Endothelial cell of umbilical vein (primary cell): ENCODE measurements at regions not wholly inside any gene's neighbourhood (a gene's known extent, or its start where the extent isn't known, plus 50 kb on each side); places are given as distances from the start of the nearest gene placed in this dataset.

Experiments used
- BruUV-seq: library from RNA; stranded (reverse); fragments of 400-500 nt; replicated peaks from 2 replicates; lab custom pipeline; 2021; lab: Mats Ljungman, UMichigan
- CTCF ChIA-PET: fragments of 300-600, 350-600 bp; sonication (Branson Sonifier 250); formaldehyde crosslinking; loops from one replicate; lab custom pipeline; 2021; ENCODE audit warnings: antibody characterized with exemption, inconsistent platforms; lab: Charles Lee
- POLR2A ChIA-PET: fragments of 300-600, 350-600 bp; sonication (Branson Sonifier 250); formaldehyde crosslinking; loops from one replicate; lab custom pipeline; 2021; ENCODE audit warnings: antibody characterized with exemption, inconsistent platforms; lab: Charles Lee
- DNase-seq: peaks from one replicate; pipeline ENCODE4 v3.0.0-alpha.2; 2011; ENCODE audit warnings: low read depth, low spot score
- FAIRE-seq: peaks from 2 replicates; lab custom pipeline; 2011; peaks lifted over from hg19 to GRCh38; lab: Jason Lieb, UNC
- H2AFZ ChIP-seq: 2 replicates; pipeline ENCODE4 v1.6.0; 2012; ENCODE audit warnings: low read depth, low read length, control low read depth, inconsistent platforms
- H3K27ac ChIP-seq: 2 replicates; pipeline ENCODE4 v1.5.1; 2011; ENCODE audit warnings: low read depth, mild to moderate bottlenecking, control low read depth, low read length, moderate library complexity; ENCODE audit not compliant: insufficient read depth
- H3K27me3 ChIP-seq, 2 experiments: 2 replicates each; pipeline versions ENCODE4 v1.6.0 to v1.6.1; 2011; ENCODE audit warnings: low read length in 2 of 2, mixed read lengths in 1 of 2; ENCODE audit not compliant: control insufficient read depth in 2 of 2, insufficient read depth in 2 of 2
- H3K36me3 ChIP-seq, 2 experiments: 2 replicates in 1 of 2; 3 replicates in 1 of 2; pipeline ENCODE4 v1.5.1; 2011; ENCODE audit warnings: low read length in 2 of 2, mild to moderate bottlenecking in 1 of 2, moderate library complexity in 1 of 2; ENCODE audit not compliant: control insufficient read depth in 2 of 2, insufficient read depth in 2 of 2; ENCODE audit errors: extremely low read depth in 1 of 2
- H3K4me1 ChIP-seq: 3 replicates; pipeline ENCODE4 v1.5.1; 2011; ENCODE audit warnings: mild to moderate bottlenecking, low read length; ENCODE audit not compliant: control insufficient read depth, insufficient read depth; ENCODE audit errors: extremely low read depth
- H3K4me2 ChIP-seq: 2 replicates; pipeline ENCODE4 v1.6.1; 2011; ENCODE audit warnings: low read length, control low read depth, mixed read lengths; ENCODE audit not compliant: insufficient read depth
- H3K4me3 ChIP-seq, 3 experiments: fragments of 200-600 bp in 1 of 3; sonication (generic), shearing (Covaris generic) in 1 of 3; replicated peaks in 1 of 3; 2 replicates each; pipeline ENCODE4 v1.5.1; 2011 to 2016; ENCODE audit warnings: control low read depth in 3 of 3, low read length in 3 of 3, mild to moderate bottlenecking in 2 of 3, inconsistent platforms in 1 of 3, low read depth in 1 of 3, moderate library complexity in 1 of 3; ENCODE audit not compliant: insufficient read depth in 1 of 3
- H3K79me2 ChIP-seq: 2 replicates; pipeline ENCODE4 v1.6.0; 2012; ENCODE audit warnings: low read length, inconsistent platforms; ENCODE audit not compliant: control insufficient read depth, insufficient read depth
- H3K9ac ChIP-seq: replicated peaks from 2 replicates; pipeline ENCODE3; 2011; ENCODE audit warnings: low read length, control low read depth; ENCODE audit not compliant: insufficient read depth; ENCODE audit errors: extremely low read depth
- H3K9me1 ChIP-seq: replicated peaks from 3 replicates; pipeline ENCODE4 v1.6.0; 2011; ENCODE audit warnings: mild to moderate bottlenecking, low read length; ENCODE audit not compliant: control insufficient read depth, insufficient read depth; ENCODE audit errors: extremely low read depth
- H3K9me3 ChIP-seq: replicated peaks from 2 replicates; pipeline ENCODE4 v1.5.1; 2012; ENCODE audit warnings: low read length, inconsistent platforms; ENCODE audit not compliant: control insufficient read depth, insufficient read depth
- H4K20me1 ChIP-seq: replicated peaks from 2 replicates; pipeline ENCODE3; 2011; ENCODE audit warnings: mild to moderate bottlenecking, low read length; ENCODE audit not compliant: control insufficient read depth, insufficient read depth; ENCODE audit errors: extremely low read depth
- EZH2 ChIP-seq: IDR thresholded peaks from 2 replicates; pipeline ENCODE4 v1.6.1; 2012; ENCODE audit warnings: borderline replicate concordance, low read depth, mild to moderate bottlenecking, moderate library complexity, low read length, inconsistent platforms; ENCODE audit not compliant: severe bottlenecking
- FOS ChIP-seq: IDR thresholded peaks from 2 replicates; pipeline ENCODE4 v1.6.1; 2011; ENCODE audit warnings: mild to moderate bottlenecking, low read length, moderate library complexity, borderline replicate concordance; ENCODE audit not compliant: insufficient read depth
- GATA2 ChIP-seq: IDR thresholded peaks from 2 replicates; pipeline ENCODE4 v1.7.0; 2011; ENCODE audit warnings: low read depth, mild to moderate bottlenecking, moderate library complexity, mixed read lengths, low read length; ENCODE audit not compliant: insufficient read length, insufficient read depth
- JUN ChIP-seq: IDR thresholded peaks from 2 replicates; pipeline ENCODE4 v1.6.1; 2011; ENCODE audit warnings: borderline replicate concordance, low read depth; ENCODE audit not compliant: insufficient read length, insufficient read depth
- MAX ChIP-seq: IDR thresholded peaks from 2 replicates; pipeline ENCODE4 v1.6.1; 2011; ENCODE audit not compliant: insufficient read depth, insufficient read length
- MYC ChIP-seq: IDR thresholded peaks from one replicate; pipeline ENCODE4 v1.6.1; 2011; ENCODE audit warnings: mild to moderate bottlenecking, low read depth, low read length
- POLR2A ChIP-seq: IDR thresholded peaks from 2 replicates; pipeline ENCODE4 v1.6.1; 2012; ENCODE audit warnings: low read depth, mild to moderate bottlenecking, control low read depth, low read length
- POLR2AphosphoS5 ChIP-seq: IDR thresholded peaks from 2 replicates; pipeline ENCODE4 v1.6.1; 2012; ENCODE audit warnings: low read depth, mild to moderate bottlenecking, control low read depth, low read length, moderate library complexity; ENCODE audit not compliant: insufficient read depth
- dilution Hi-C: fragments of 300-500 bp; cut with MboI; formaldehyde crosslinking; loops from one replicate; pipeline ENCODE4 v1.15.0; 2019; ENCODE audit warnings: low sequenced_read_pairs; ENCODE audit not compliant: extremely low pct_ligation_motif_present
- intact Hi-C: fragments of 100-400 bp; cut with micrococcal nuclease; formaldehyde crosslinking; loops from one replicate; pipeline ENCODE4 v1.10.0; 2022
- TF ChIP-seq, protein P1 (sequence below), 2 donors: IDR thresholded peaks; 1 replicate in 1 of 2; 2 replicates in 1 of 2; pipeline ENCODE4 v1.5.1; 2011; ENCODE audit warnings: low read length in 2 of 2, mild to moderate bottlenecking in 2 of 2, moderate library complexity in 2 of 2, control low read depth in 1 of 2, inconsistent platforms in 1 of 2, low read depth in 1 of 2; ENCODE audit not compliant: insufficient read depth in 1 of 2; ENCODE audit errors: extremely low read depth in 1 of 2

- Histone ChIP-seq H4K20me1 (no peaks in the 10 kb centered on the region), H2AFZ (no peak overlapping the region), H3K9ac (no peak overlapping the region), H3K27me3 (no peaks in the 10 kb centered on the region), H3K27ac (no peak overlapping the region), H3K36me3 (no peaks in the 10 kb centered on the region), H3K4me2 (no peak overlapping the region), H3K9me1 (no peaks in the 10 kb centered on the region), H3K4me3 (no peak overlapping the region), H3K9me3 (no peaks in the 10 kb centered on the region), H3K79me2 (no peaks in the 10 kb centered on the region), H3K4me1 (no peaks in the 10 kb centered on the region)
- BruUV-seq: no TSS peak
- no peak for FAIRE-seq
- dilution Hi-C loops: no loop called here
- intact Hi-C loops: no loop called here
- ChIA-PET CTCF (no interaction called here), POLR2A (no interaction called here)
- no peak for DNase-seq
- TF ChIP-seq MAX (no peak), EZH2 (no peak), POLR2A (no peak), MYC (no peak), POLR2AphosphoS5 (no peak), GATA2 (no peak), FOS (no peak), JUN (no peak)
- TF ChIP-seq, protein P1, sequence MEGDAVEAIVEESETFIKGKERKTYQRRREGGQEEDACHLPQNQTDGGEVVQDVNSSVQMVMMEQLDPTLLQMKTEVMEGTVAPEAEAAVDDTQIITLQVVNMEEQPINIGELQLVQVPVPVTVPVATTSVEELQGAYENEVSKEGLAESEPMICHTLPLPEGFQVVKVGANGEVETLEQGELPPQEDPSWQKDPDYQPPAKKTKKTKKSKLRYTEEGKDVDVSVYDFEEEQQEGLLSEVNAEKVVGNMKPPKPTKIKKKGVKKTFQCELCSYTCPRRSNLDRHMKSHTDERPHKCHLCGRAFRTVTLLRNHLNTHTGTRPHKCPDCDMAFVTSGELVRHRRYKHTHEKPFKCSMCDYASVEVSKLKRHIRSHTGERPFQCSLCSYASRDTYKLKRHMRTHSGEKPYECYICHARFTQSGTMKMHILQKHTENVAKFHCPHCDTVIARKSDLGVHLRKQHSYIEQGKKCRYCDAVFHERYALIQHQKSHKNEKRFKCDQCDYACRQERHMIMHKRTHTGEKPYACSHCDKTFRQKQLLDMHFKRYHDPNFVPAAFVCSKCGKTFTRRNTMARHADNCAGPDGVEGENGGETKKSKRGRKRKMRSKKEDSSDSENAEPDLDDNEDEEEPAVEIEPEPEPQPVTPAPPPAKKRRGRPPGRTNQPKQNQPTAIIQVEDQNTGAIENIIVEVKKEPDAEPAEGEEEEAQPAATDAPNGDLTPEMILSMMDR (IDR thresholded peaks at IDR 0.05; ENCODE audit: extremely low read depth in 1 of 2, insufficient read depth in 1 of 2, low read depth in 1 of 2, low read length in 2 of 2): no peak
Observed at GRCh38 chr4:28709891-28710290, 1849.2 kb downstream of the STIM2 start.
